ENCODE measurements at regions not wholly inside any gene's neighbourhood (a gene's known extent, or its start where the extent isn't known, plus 50 kb on each side); places are given as distances from the start of the nearest gene placed in this dataset.

GRCh38 chr9:580652-581342 is 260.7 kb upstream of the DMRT1 start:
- Histone ChIP-seq H3K9me3 (ENCODE audit: control insufficient read depth, insufficient read depth, low read depth, low read length) (no peaks in the 10 kb centered on the region), H3K36me3 (ENCODE audit: control insufficient read depth in 2 of 2, insufficient read depth in 1 of 2, low read length in 2 of 2) (no peaks in the 10 kb centered on the region), H3K4me1 (ENCODE audit: control insufficient read depth, insufficient read depth, low read length) (no peaks in the 10 kb centered on the region), H3K27ac (ENCODE audit: extremely low read depth, low read depth, low read length) (no peak overlapping the region), H3K4me3 (ENCODE audit: low read depth, low read length) (no peak overlapping the region)
- TF ChIP-seq ZNF140 (tag by site-specific recombination; IDR thresholded peaks at IDR 0.05) = no peak
- no peak for TF ChIP-seq ZNF223 (tag by site-specific recombination; IDR thresholded peaks at IDR 0.05)
- no peak for TF ChIP-seq ZNF2 (tag by site-specific recombination; IDR thresholded peaks at IDR 0.05)
- no peak for TF ChIP-seq ZNF658 (tag by site-specific recombination; IDR thresholded peaks at IDR 0.05)
- no peak for TF ChIP-seq HOXD13 (CRISPR knock-in tag; IDR thresholded peaks at IDR 0.05; ENCODE audit: borderline replicate concordance)
- no peak for TF ChIP-seq ZNF623 (tag by site-specific recombination; IDR thresholded peaks at IDR 0.05)
- no peak for TF ChIP-seq SETDB1 (IDR thresholded peaks at IDR 0.05; ENCODE audit: insufficient read length, low read length)
- TF ChIP-seq ZNF341 (tag by site-specific recombination; IDR thresholded peaks at IDR 0.05; ENCODE audit: low read depth) = no peak
- TF ChIP-seq SP7 (tag by site-specific recombination; IDR thresholded peaks at IDR 0.05) = no peak
- TF ChIP-seq BCL6B (tag by site-specific recombination; IDR thresholded peaks at IDR 0.05) = no peak
- TF ChIP-seq AEBP2 (tag by site-specific recombination; IDR thresholded peaks at IDR 0.05; ENCODE audit: borderline replicate concordance) = no peak
- POLR2A ChIA-PET = no interaction called here
- CTCF ChIA-PET = interaction anchor here (0.6 to 0.7 kb wide), 2 partner anchors 64 to 158 kb away, joined by 3 read pairs; no protein-coding TSS in a partner anchor

- ChIA-PET POLR2A (no interaction called here), CTCF (interaction anchor here (0.7 kb wide), 1 partner anchor 32 kb away, joined by 3 read pairs; no protein-coding TSS in a partner anchor)
- TF ChIP-seq ZNF398 (tag by site-specific recombination; IDR thresholded peaks at IDR 0.05) (no peak), SP2 (tag by site-specific recombination; IDR thresholded peaks at IDR 0.05) (no peak), BCL11B (tag by site-specific recombination; IDR thresholded peaks at IDR 0.05; ENCODE audit: low read depth) (no peak), GFI1B (tag by site-specific recombination; IDR thresholded peaks at IDR 0.05) (no peak), OVOL3 (tag by site-specific recombination; IDR thresholded peaks at IDR 0.05) (no peak), ZBTB17 (tag by site-specific recombination; IDR thresholded peaks at IDR 0.05) (no peak), ZNF146 (tag by site-specific recombination; IDR thresholded peaks at IDR 0.05) (no peak), AEBP2 (tag by site-specific recombination; IDR thresholded peaks at IDR 0.05; ENCODE audit: borderline replicate concordance) (no peak), ZNF416 (tag by site-specific recombination; IDR thresholded peaks at IDR 0.05) (no peak), ZNF571 (tag by site-specific recombination; IDR thresholded peaks at IDR 0.05) (no peak), HOXC10 (CRISPR knock-in tag; IDR thresholded peaks at IDR 0.05) (no peak), ZNF391 (tag by site-specific recombination; IDR thresholded peaks at IDR 0.05; ENCODE audit: borderline replicate concordance, low read depth) (no peak), CTCF (tag by site-specific recombination; IDR thresholded peaks at IDR 0.05) (no peak)
- Histone ChIP-seq H3K4me3 (ENCODE audit: low read depth, low read length) (no peak overlapping the region), H3K4me1 (ENCODE audit: control insufficient read depth, insufficient read depth, low read length) (no peaks in the 10 kb centered on the region), H3K27ac (ENCODE audit: extremely low read depth, low read depth, low read length) (no peak overlapping the region), H3K9me3 (ENCODE audit: control insufficient read depth, insufficient read depth, low read depth, low read length) (no peaks in the 10 kb centered on the region), H3K36me3 (ENCODE audit: control insufficient read depth in 2 of 2, insufficient read depth in 1 of 2, low read length in 2 of 2) (no peaks in the 10 kb centered on the region)
These were observed 259.6 kb upstream of the DMRT1 start for GRCh38 chr9:581673-582497.

All from HEK293 (cell line).